AG10803 (cell line): ENCODE measurements at regions not wholly inside any gene's neighbourhood (a gene's known extent, or its start where the extent isn't known, plus 50 kb on each side); places are given as distances from the start of the nearest gene placed in this dataset.

ENCODE experiments used
- DNase-seq: peaks from one replicate; pipeline ENCODE4 v3.0.0; 2010; ENCODE audit warnings: low read depth
- H3K4me3 ChIP-seq: 2 replicates; pipeline ENCODE4 v1.5.1; 2011; ENCODE audit warnings: mild to moderate bottlenecking, low read length, control low read depth
- CTCF ChIP-seq: conservative IDR thresholded peaks from 2 replicates; pipeline ENCODE4 v1.5.1; 2011; ENCODE audit warnings: mild to moderate bottlenecking, low read length, control low read depth, inconsistent platforms

- DNase-seq: peak; percentile 14
- TF ChIP-seq CTCF: no peak
- no peak overlapping the region for H3K4me3 ChIP-seq
Measured at GRCh38 chr3:56969851-56970250, 90.6 kb upstream of the SPATA12 start.

- no peak for DNase-seq
- H3K4me3 ChIP-seq: no peak overlapping the region
- TF ChIP-seq CTCF: no peak
Measured at GRCh38 chr3:56966509-56966908, 94.0 kb upstream of the SPATA12 start.

- TF ChIP-seq CTCF: no peak
- no peak for DNase-seq
- H3K4me3 ChIP-seq: no peak overlapping the region
Measured at GRCh38 chr3:56966104-56966503, 94.4 kb upstream of the SPATA12 start.

GRCh38 chr3:56962922-56963321, 97.5 kb upstream of the SPATA12 start:
- no peak for DNase-seq
- TF ChIP-seq CTCF: no peak
- H3K4me3 ChIP-seq: no peak overlapping the region

GRCh38 chr3:56962206-56962605, 98.3 kb upstream of the SPATA12 start:
- no peak overlapping the region for H3K4me3 ChIP-seq
- DNase-seq: no peak
- TF ChIP-seq CTCF: no peak

GRCh38 chr3:56960234-56960917, 100.1 kb upstream of the SPATA12 start:
- DNase-seq: no peak
- no peak overlapping the region for H3K4me3 ChIP-seq
- no peak for TF ChIP-seq CTCF

- no peak for DNase-seq
- TF ChIP-seq CTCF: no peak
- no peak overlapping the region for H3K4me3 ChIP-seq
Measured at GRCh38 chr3:56958879-56959278, 101.6 kb upstream of the SPATA12 start.
